Hindlimb muscle (tissue), 1 donor: ENCODE measurements at regions not wholly inside any gene's neighbourhood (a gene's known extent, or its start where the extent isn't known, plus 50 kb on each side); places are given as distances from the start of the nearest gene placed in this dataset.
"Not testable (repeated sequence)": the region's sequence is repeated elsewhere in the genome, so short reads cannot be mapped to it uniquely, and the experiment has no call there.

Experiments used
- DNase-seq: peaks from one replicate; pipeline ENCODE4 v3.0.0-alpha.2; 2013

- DNase-seq = peak; percentile 63
These were observed 132.9 kb upstream of the LRIG1 start for GRCh38 chr3:66633402-66634381.

- no peak for DNase-seq
These were observed 137.9 kb upstream of the LRIG1 start for GRCh38 chr3:66638717-66639116.

GRCh38 chr3:66639809-66640356, 139.1 kb upstream of the LRIG1 start:
- DNase-seq = no peak

- DNase-seq = no peak
These were observed 141.2 kb upstream of the LRIG1 start for GRCh38 chr3:66642019-66642418.

- DNase-seq = no peak
These were observed 141.7 kb upstream of the LRIG1 start for GRCh38 chr3:66642484-66642883.

GRCh38 chr3:66644549-66644948, 143.7 kb upstream of the LRIG1 start:
- no peak for DNase-seq

GRCh38 chr3:66648975-66649374, 148.2 kb upstream of the LRIG1 start:
- no peak for DNase-seq

- DNase-seq = not testable (repeated sequence)
These were observed 150.7 kb upstream of the LRIG1 start for GRCh38 chr3:66651520-66651919.

GRCh38 chr3:66652100-66652499, 151.3 kb upstream of the LRIG1 start:
- not testable (repeated sequence) for DNase-seq

GRCh38 chr3:66655044-66655443, 154.2 kb upstream of the LRIG1 start:
- DNase-seq = no peak

GRCh38 chr3:66655671-66656070, 154.8 kb upstream of the LRIG1 start:
- DNase-seq = no peak

GRCh38 chr3:66656609-66657008, 155.8 kb upstream of the LRIG1 start:
- DNase-seq = no peak

GRCh38 chr3:66659056-66659455, 158.2 kb upstream of the LRIG1 start:
- DNase-seq = no peak

GRCh38 chr3:66661628-66662027, 160.8 kb upstream of the LRIG1 start:
- DNase-seq = no peak

- no peak for DNase-seq
These were observed 162.1 kb upstream of the LRIG1 start for GRCh38 chr3:66662894-66663293.

GRCh38 chr3:66665021-66665695, 164.3 kb upstream of the LRIG1 start:
- no peak for DNase-seq

GRCh38 chr3:66666362-66666761, 165.5 kb upstream of the LRIG1 start:
- DNase-seq = no peak

- DNase-seq = no peak
These were observed 166.4 kb upstream of the LRIG1 start for GRCh38 chr3:66667263-66667662.

- DNase-seq = no peak
These were observed 170.5 kb upstream of the LRIG1 start for GRCh38 chr3:66671291-66671690.

GRCh38 chr3:66672830-66673229, 172.0 kb upstream of the LRIG1 start:
- peak; percentile 14 for DNase-seq

GRCh38 chr3:66673293-66673692, 172.5 kb upstream of the LRIG1 start:
- peak; percentile 19 for DNase-seq

- no peak for DNase-seq
These were observed 174.5 kb upstream of the LRIG1 start for GRCh38 chr3:66675366-66675765.

GRCh38 chr3:66692042-66692765, 191.4 kb upstream of the LRIG1 start:
- no peak for DNase-seq
